Colonic mucosa (tissue), 4 donors: ENCODE measurements at regions not wholly inside any gene's neighbourhood (a gene's known extent, or its start where the extent isn't known, plus 50 kb on each side); places are given as distances from the start of the nearest gene placed in this dataset.
"Not testable (repeated sequence)": the region's sequence is repeated elsewhere in the genome, so short reads cannot be mapped to it uniquely, and the experiment has no call there.

Experiments
- DNase-seq: peaks from one replicate; pipeline ENCODE4 v3.0.0-alpha.2; 2020
- H3K27ac ChIP-seq: fragments of 200-600 bp; one replicate; pipeline ENCODE4 v1.8.0; 2021
- H3K27me3 ChIP-seq: fragments of 200-600 bp; one replicate; pipeline ENCODE4 v1.8.0; 2021
- H3K36me3 ChIP-seq: fragments of 200-600 bp; one replicate; pipeline ENCODE4 v1.8.0; 2021
- H3K4me1 ChIP-seq: fragments of 200-600 bp; one replicate; pipeline ENCODE4 v1.8.0; 2021; ENCODE audit warnings: mild to moderate bottlenecking
- H3K4me3 ChIP-seq: fragments of 200-600 bp; one replicate; pipeline ENCODE4 v1.8.0; 2021
- H3K9ac ChIP-seq, 2 donors: one replicate each; pipeline ENCODE4 v1.7.0; 2013; ENCODE audit warnings: control low read depth in 2 of 2, low read depth in 2 of 2, low read length in 2 of 2
- H3K9me3 ChIP-seq: fragments of 200-600 bp; one replicate; pipeline ENCODE4 v1.8.0; 2021
- CTCF ChIP-seq: fragments of 200-600 bp; IDR thresholded peaks from one replicate; pipeline ENCODE4 v1.8.0; 2022; ENCODE audit warnings: antibody characterized with exemption, mild to moderate bottlenecking
- intact Hi-C: fragments of 100-400 bp; cut with DNase I; formaldehyde crosslinking; loops from one replicate; pipeline ENCODE4 v1.14.1; 2022
- donor health status: healthy.
- donor health status: DM: no; HTN: no; CAD: no.
- donor health status: DM: no; HTN: no; CAD: no.

GRCh38 chr22:48418831-48419230 is 1408.8 kb downstream of the BRD1 start:
- no peak for TF ChIP-seq CTCF
- H3K9ac ChIP-seq, result no peak overlapping the region
- H3K4me3 ChIP-seq, result no peak overlapping the region
- no peak overlapping the region for H3K27ac ChIP-seq
- H3K27me3 ChIP-seq, result no peaks in the 10 kb centered on the region
- H3K36me3 ChIP-seq, result no peaks in the 10 kb centered on the region
- no peaks in the 10 kb centered on the region for H3K9me3 ChIP-seq
- intact Hi-C loops, result no loop called here
- no peaks in the 10 kb centered on the region for H3K4me1 ChIP-seq
- no peak for DNase-seq

DNA sequence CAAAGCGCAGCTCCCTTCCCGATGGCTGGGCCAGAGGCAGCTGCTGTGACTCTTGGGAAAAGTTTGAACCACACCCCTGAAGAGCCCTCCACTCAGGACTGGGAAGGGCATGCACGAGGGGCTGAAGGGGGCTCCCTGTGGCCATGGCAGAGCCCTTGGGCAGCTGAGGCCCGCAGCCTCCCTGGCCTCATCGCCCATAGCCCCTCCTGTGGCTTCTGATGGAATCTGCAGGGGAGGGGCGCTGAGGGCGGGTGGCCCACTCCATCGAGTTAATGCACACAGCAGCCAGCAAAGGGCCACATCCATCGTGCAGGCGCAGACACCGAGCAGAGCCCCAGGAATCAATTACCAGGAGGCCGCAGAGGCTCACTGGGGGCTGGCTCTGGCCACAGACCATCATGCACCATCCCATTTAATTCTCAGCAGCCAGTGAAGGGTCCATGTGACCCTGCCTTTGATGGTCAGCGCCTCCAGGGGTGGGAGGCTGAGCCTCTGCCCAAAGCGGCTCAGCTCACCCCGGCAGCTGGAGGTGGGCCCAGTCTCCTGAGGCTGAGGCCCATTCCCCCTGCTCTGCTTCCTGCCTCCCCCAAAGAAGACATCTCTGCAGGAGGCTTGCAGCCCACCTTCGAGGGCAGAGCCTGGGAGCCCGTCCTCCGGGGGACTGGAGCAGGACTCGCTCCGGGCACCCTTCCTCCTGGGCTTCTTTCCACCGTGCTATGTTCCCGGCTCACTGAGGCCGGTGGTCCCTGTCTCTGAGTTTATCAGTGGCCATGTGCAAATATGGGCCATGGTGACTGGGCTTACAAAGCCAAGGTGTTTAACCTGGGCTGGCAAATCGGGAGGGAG is 1410.2 kb downstream of the BRD1 start:
- no peak for TF ChIP-seq CTCF
- Histone ChIP-seq H3K36me3 (no peaks in the 10 kb centered on the region), H3K27ac (no peak overlapping the region), H3K9ac (no peak overlapping the region), H3K4me1 (no peaks in the 10 kb centered on the region), H3K9me3 (no peaks in the 10 kb centered on the region), H3K4me3 (no peak overlapping the region), H3K27me3 (no peaks in the 10 kb centered on the region)
- DNase-seq, result no peak
- intact Hi-C loops, result no loop called here

DNA sequence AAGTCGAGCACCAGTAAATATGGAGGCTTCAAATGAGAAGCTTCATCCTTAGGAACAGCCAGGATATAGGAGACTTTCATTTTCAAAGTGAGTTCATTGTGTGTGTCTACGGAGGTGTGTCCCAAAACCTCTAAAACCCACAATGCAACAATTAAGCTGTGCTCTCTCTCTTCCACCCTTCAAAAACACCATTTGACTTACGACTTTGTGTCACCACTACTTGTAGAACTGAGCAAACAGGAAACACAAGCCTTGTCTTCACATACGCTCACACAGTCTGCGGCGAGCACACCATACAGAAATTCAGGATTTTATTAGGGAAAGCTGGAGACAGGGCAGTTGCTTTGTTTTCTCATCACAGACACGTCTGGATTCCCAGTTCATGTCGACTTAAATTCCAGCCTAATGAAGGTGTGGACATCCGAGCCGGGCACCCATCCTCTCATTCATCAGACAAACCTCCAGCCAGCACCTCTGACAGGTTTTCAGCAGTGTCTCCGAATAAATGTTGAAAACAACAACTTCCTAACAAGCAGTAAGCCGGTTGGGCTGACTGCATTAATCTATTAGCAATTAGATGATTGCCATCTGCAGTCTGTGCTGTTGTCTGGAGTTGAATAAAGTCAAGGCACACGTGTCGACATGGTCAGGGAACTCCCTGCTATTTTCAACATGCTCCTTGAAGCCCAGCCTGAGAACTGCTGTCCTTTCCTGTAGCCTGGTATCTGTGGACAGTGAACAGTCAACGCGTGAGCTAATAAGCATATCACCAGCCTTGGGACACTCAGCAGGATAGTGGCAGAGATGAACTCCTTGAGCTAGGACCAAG is 1411.1 kb downstream of the BRD1 start:
- no peaks in the 10 kb centered on the region for H3K4me1 ChIP-seq
- DNase-seq, result no peak
- H3K27ac ChIP-seq, result no peak overlapping the region
- no peaks in the 10 kb centered on the region for H3K9me3 ChIP-seq
- intact Hi-C loops, result no loop called here
- H3K36me3 ChIP-seq, result no peaks in the 10 kb centered on the region
- no peak overlapping the region for H3K9ac ChIP-seq
- H3K27me3 ChIP-seq, result no peaks in the 10 kb centered on the region
- no peak overlapping the region for H3K4me3 ChIP-seq
- no peak for TF ChIP-seq CTCF

DNA sequence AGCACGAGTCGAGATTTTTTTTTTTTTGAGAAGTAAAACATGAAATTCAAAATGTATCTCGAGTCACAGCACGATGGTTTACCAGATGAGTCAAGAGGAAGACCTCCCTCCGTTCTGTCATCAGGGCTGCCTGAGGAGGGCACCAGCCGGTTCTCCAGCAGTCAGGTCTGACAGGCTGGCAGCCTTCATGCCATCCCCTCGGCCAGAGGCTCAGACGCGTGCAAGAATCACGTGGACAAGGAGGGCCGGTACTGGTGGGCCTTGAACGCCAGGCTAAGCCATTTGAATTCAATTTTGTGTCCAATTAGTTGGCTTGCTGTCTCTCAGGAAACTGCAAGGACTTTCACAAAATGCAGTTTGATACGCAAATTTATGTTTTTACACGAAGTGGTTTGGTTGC is 1412.2 kb downstream of the BRD1 start:
- intact Hi-C loops, result no loop called here
- TF ChIP-seq CTCF, result no peak

GRCh38 chr22:48414651-48415050 is 1413.0 kb downstream of the BRD1 start:
- Histone ChIP-seq H3K4me1 (no peaks in the 10 kb centered on the region), H3K9me3 (no peaks in the 10 kb centered on the region), H3K4me3 (no peak overlapping the region), H3K27ac (no peak overlapping the region), H3K9ac (no peak overlapping the region), H3K36me3 (no peaks in the 10 kb centered on the region), H3K27me3 (no peaks in the 10 kb centered on the region)
- DNase-seq, result no peak
- TF ChIP-seq CTCF, result no peak
- intact Hi-C loops, result no loop called here

More for the DNA sequence above, 1412.2 kb downstream of the BRD1 start:
- Histone ChIP-seq H3K9me3 (no peaks in the 10 kb centered on the region), H3K27ac (no peak overlapping the region), H3K4me1 (no peaks in the 10 kb centered on the region), H3K4me3 (no peak overlapping the region), H3K36me3 (no peaks in the 10 kb centered on the region), H3K27me3 (no peaks in the 10 kb centered on the region), H3K9ac (no peak overlapping the region)
- no peak for DNase-seq

DNA sequence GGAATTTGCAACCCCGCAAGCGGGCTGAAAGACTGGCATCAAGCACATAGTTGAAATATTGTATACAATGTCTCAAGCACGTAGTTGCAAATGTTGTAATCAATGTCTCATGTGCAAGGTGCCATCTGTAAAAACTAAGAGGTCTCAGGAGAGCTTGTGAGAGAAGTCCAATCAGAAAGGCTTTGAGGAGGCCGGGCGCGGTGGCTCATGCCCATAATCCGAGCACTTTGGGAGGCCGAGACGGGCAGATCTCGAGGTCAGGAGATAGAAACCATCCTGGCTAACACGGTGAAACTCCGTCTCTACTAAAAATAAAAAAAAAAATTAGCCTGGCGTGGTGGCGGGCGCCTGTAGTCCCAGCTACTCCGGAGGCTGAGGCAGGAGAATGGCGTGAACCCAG is 1414.7 kb downstream of the BRD1 start:
- intact Hi-C loops, result not testable (repeated sequence)

More for the DNA sequence above, 1414.7 kb downstream of the BRD1 start:
- H3K4me3 ChIP-seq, H3K27ac ChIP-seq, H3K9ac ChIP-seq, H3K4me1 ChIP-seq, H3K36me3 ChIP-seq, H3K27me3 ChIP-seq, DNase-seq, H3K9me3 ChIP-seq: not testable (repeated sequence)
